A673 (cell line): ENCODE measurements at regions not wholly inside any gene's neighbourhood (a gene's known extent, or its start where the extent isn't known, plus 50 kb on each side); places are given as distances from the start of the nearest gene placed in this dataset.

Experiments used
- BruUV-seq: library from RNA; stranded (reverse); fragments of 400-500 nt; replicated peaks from 2 replicates; lab custom pipeline; 2021; lab: Mats Ljungman, UMichigan
- CTCF ChIA-PET: fragments of 300-600 bp; sonication (Branson Sonifier 250); formaldehyde crosslinking; loops from one replicate; lab custom pipeline; 2022; ENCODE audit warnings: antibody characterized with exemption; lab: Charles Lee
- POLR2A ChIA-PET: fragments of 300-600 bp; sonication (Branson Sonifier 250); formaldehyde crosslinking; loops from one replicate; lab custom pipeline; 2022; ENCODE audit warnings: antibody characterized with exemption; ENCODE audit not compliant: low non-redundant PET; lab: Charles Lee
- DNase-seq: peaks from one replicate; pipeline ENCODE4 v3.0.0-alpha.2; 2015; ENCODE audit warnings: low spot score
- H3K27ac ChIP-seq: fragments of 200-600 bp; sonication (generic); 2 replicates; pipeline ENCODE4 v1.5.1; 2016; ENCODE audit warnings: mixed run types, low read depth, mild to moderate bottlenecking, mixed read lengths, antibody characterized with exemption, low read length; ENCODE audit not compliant: poor library complexity, severe bottlenecking
- H3K27me3 ChIP-seq: fragments of 200-600 bp; sonication (generic); replicated peaks from 2 replicates; pipeline ENCODE4 v1.6.1; 2017; ENCODE audit warnings: mixed run types, low read depth, mild to moderate bottlenecking, mixed read lengths, antibody characterized with exemption, low read length; ENCODE audit not compliant: insufficient read depth, poor library complexity
- H3K36me3 ChIP-seq: fragments of 200-600 bp; sonication (generic); 2 replicates; pipeline ENCODE4 v1.6.1; 2016; ENCODE audit warnings: mixed run types, mild to moderate bottlenecking, mixed read lengths, antibody characterized with exemption, low read length; ENCODE audit not compliant: insufficient read depth, poor library complexity, severe bottlenecking
- H3K4me1 ChIP-seq: fragments of 200-600 bp; sonication (generic); 2 replicates; pipeline ENCODE4 v1.6.1; 2017; ENCODE audit warnings: mixed run types, mild to moderate bottlenecking, mixed read lengths, antibody characterized with exemption, low read length; ENCODE audit not compliant: insufficient read depth, poor library complexity, severe bottlenecking
- H3K4me3 ChIP-seq: fragments of 200-600 bp; sonication (generic); 2 replicates; pipeline ENCODE4 v1.5.1; 2016; ENCODE audit warnings: low read depth, mixed run types, mild to moderate bottlenecking, mixed read lengths, low read length; ENCODE audit not compliant: poor library complexity, severe bottlenecking
- H3K9me3 ChIP-seq: fragments of 200-600 bp; sonication (generic); 2 replicates; pipeline ENCODE4 v1.6.1; 2016; ENCODE audit warnings: mixed run types, low read depth, mild to moderate bottlenecking, mixed read lengths, antibody characterized with exemption, low read length; ENCODE audit not compliant: poor library complexity, severe bottlenecking
- EZH2 ChIP-seq: fragments of 200-600 bp; sonication (generic); IDR thresholded peaks from 2 replicates; pipeline ENCODE4 v1.6.1; 2017; ENCODE audit warnings: borderline replicate concordance, low read depth, mild to moderate bottlenecking, mixed read lengths, antibody characterized with exemption, low read length; ENCODE audit not compliant: poor library complexity, severe bottlenecking
- intact Hi-C: fragments of 100-400 bp; cut with micrococcal nuclease; formaldehyde crosslinking; loops from one replicate; pipeline ENCODE4 v1.10.0; 2022; ENCODE audit not compliant: unreplicated experiment
- TF ChIP-seq, protein P1 (sequence below): fragments of 300-800, 200-600 bp; sonication (generic); conservative IDR thresholded peaks from 2 replicates; pipeline ENCODE4 v1.5.1; 2017; ENCODE audit warnings: low read depth, mild to moderate bottlenecking, antibody characterized with exemption, low read length, moderate library complexity, mixed read lengths

DNA sequence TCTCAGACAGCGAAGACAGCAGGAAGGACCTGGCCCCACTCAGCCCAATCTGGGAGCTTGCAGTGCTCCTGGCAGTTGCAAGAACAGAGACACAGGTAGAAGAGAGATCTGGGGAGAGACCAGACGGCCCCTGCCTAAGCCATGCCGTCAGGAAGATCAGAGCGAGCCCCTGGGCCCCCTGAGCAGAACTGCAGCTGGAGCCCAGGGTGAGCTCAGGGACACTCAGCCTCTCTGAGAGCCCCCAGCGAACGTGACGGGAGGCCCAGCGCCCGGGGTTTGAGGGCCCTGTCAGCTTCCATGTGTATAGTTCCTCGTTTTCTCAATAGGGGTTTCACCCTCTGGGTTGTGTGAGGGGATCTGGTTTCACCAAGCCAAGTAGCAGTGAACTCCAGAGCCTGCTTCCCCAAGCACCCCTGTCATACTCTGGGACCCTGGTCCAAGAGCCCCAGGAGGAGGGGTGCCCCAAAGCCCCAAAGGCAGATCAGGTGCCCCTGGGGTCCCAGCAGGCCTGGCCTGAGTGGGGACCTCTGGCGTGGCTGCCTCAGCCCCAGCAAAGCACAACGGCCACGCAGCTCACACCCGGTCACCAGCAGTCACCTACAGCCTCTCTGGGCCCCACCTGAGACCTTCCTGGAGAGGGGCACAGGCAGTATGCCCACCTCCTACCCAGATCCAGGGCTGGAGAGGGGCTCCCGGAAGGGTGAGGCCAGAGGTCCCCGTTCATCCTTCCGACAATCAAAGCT, 431.3 kb upstream of the MYT1L start:
- H3K9me3 ChIP-seq = no peaks in the 10 kb centered on the region
- BruUV-seq = no TSS peak
- ChIA-PET CTCF (no interaction called here), POLR2A (no interaction called here)
- no peak overlapping the region for H3K4me3 ChIP-seq
- DNase-seq = no peak
- no peak for TF ChIP-seq EZH2
- no peaks in the 10 kb centered on the region for H3K36me3 ChIP-seq
- no peaks in the 10 kb centered on the region for H3K27me3 ChIP-seq
- intact Hi-C loops = no loop called here
- no peak overlapping the region for H3K27ac ChIP-seq
- H3K4me1 ChIP-seq = no peaks in the 10 kb centered on the region

DNA sequence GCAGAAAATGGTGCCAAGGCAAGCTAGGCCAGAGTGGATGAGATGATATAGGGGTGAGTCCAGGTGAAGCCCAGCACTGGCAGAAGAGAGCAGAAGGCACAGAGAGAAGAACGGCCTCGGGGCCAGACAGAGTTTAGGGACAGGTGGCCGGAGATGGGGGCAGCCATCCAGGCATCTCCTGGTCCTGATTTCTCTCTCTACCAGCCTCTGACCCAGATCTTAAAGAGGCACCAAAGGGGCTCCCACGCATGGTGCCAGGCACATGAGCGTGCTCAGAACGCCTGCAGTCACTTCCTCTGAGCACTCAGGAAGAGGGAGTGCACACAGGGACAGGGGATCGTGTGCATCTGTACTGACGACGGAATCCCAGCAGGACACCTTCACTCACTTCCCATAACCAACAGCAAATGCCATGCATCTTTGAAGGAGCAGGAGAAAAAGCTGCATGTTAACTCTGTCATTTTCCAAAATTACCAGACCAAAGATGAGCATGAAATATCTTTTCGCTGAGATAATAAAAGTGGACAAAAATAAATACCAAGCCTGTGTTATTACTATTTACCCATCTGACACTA, 427.8 kb upstream of the MYT1L start:
- TF ChIP-seq, protein P1, sequence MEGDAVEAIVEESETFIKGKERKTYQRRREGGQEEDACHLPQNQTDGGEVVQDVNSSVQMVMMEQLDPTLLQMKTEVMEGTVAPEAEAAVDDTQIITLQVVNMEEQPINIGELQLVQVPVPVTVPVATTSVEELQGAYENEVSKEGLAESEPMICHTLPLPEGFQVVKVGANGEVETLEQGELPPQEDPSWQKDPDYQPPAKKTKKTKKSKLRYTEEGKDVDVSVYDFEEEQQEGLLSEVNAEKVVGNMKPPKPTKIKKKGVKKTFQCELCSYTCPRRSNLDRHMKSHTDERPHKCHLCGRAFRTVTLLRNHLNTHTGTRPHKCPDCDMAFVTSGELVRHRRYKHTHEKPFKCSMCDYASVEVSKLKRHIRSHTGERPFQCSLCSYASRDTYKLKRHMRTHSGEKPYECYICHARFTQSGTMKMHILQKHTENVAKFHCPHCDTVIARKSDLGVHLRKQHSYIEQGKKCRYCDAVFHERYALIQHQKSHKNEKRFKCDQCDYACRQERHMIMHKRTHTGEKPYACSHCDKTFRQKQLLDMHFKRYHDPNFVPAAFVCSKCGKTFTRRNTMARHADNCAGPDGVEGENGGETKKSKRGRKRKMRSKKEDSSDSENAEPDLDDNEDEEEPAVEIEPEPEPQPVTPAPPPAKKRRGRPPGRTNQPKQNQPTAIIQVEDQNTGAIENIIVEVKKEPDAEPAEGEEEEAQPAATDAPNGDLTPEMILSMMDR = no peak
- no peak for TF ChIP-seq EZH2
- ChIA-PET POLR2A (no interaction called here), CTCF (no interaction called here)
- H3K27me3 ChIP-seq = no peaks in the 10 kb centered on the region
- no peaks in the 10 kb centered on the region for H3K9me3 ChIP-seq
- intact Hi-C loops = no loop called here
- DNase-seq = no peak
- no peaks in the 10 kb centered on the region for H3K4me1 ChIP-seq
- no peak overlapping the region for H3K27ac ChIP-seq
- H3K4me3 ChIP-seq = no peak overlapping the region
- no TSS peak for BruUV-seq
- no peaks in the 10 kb centered on the region for H3K36me3 ChIP-seq

DNA sequence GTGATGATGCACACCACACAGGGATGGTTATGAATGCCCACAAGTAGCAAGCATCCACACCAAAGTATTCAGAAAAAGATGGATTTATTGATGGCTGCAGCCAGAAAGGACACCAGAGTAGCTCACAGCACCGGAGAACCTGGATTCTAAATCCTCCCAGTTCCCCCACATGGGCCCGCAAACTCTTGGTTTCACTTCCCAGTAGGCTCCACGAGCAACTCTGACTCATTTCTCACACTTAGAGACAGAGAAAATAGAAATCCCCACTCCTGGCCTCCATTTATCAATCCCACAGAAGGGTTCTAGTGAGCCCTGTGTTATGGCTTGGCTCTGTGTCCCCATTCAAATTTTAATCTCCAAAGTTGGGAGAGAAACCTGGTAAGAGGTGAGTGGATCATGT, 426.7 kb upstream of the MYT1L start:
- Histone ChIP-seq H3K4me1 (no peaks in the 10 kb centered on the region), H3K9me3 (no peaks in the 10 kb centered on the region), H3K4me3 (no peak overlapping the region), H3K27ac (no peak overlapping the region), H3K27me3 (no peaks in the 10 kb centered on the region), H3K36me3 (no peaks in the 10 kb centered on the region)
- POLR2A ChIA-PET = no interaction called here
- intact Hi-C loops = no loop called here
- TF ChIP-seq, protein P1 = no peak
- TF ChIP-seq EZH2 = no peak
- CTCF ChIA-PET = no interaction called here
- BruUV-seq = no TSS peak
- no peak for DNase-seq
